HEK293 (cell line): ENCODE measurements at regions not wholly inside any gene's neighbourhood (a gene's known extent, or its start where the extent isn't known, plus 50 kb on each side); places are given as distances from the start of the nearest gene placed in this dataset.

Source experiments
- CTCF ChIA-PET: fragments of 350-600 bp; formaldehyde crosslinking; extraction: SDS; loops from one replicate; lab custom pipeline; 2021; ENCODE audit warnings: antibody characterized with exemption; lab: Yijun Ruan, JAX
- POLR2A ChIA-PET: fragments of 300-600 bp; formaldehyde crosslinking; extraction: SDS; loops from one replicate; lab custom pipeline; 2020; ENCODE audit warnings: antibody characterized with exemption, inconsistent platforms; lab: Yijun Ruan, JAX
- H3K27ac ChIP-seq: fragments of 200-500 bp; sonication (Bioruptor generic); 2 replicates; pipeline ENCODE4 v1.5.1; 2014; ENCODE audit warnings: low read depth, low read length, control low read depth, inconsistent platforms; ENCODE audit errors: extremely low read depth
- H3K36me3 ChIP-seq, 2 experiments: fragments of 200-500 bp in 1 of 2; sonication (Bioruptor generic) in 1 of 2; 1 replicate in 1 of 2; 2 replicates in 1 of 2; pipeline ENCODE4 v1.5.1; 2014 to 2017; ENCODE audit warnings: inconsistent platforms in 2 of 2, low read length in 2 of 2; ENCODE audit not compliant: control insufficient read depth in 2 of 2, insufficient read depth in 1 of 2
- H3K4me1 ChIP-seq: fragments of 200-500 bp; sonication (Bioruptor generic); 2 replicates; pipeline ENCODE4 v1.5.1; 2014; ENCODE audit warnings: mild to moderate bottlenecking, low read length, inconsistent platforms; ENCODE audit not compliant: control insufficient read depth, insufficient read depth
- H3K4me3 ChIP-seq: 2 replicates; pipeline ENCODE4 v1.5.1; 2011; ENCODE audit warnings: low read depth, mild to moderate bottlenecking, control low read depth, low read length, moderate library complexity
- H3K9me3 ChIP-seq: fragments of 200-500 bp; sonication (Bioruptor generic); 2 replicates; pipeline ENCODE4 v1.5.1; 2014; ENCODE audit warnings: low read depth, low read length, inconsistent platforms; ENCODE audit not compliant: control insufficient read depth, insufficient read depth
- GLIS2 ChIP-seq: fragments of 450-650 bp; formaldehyde crosslinking; IDR thresholded peaks from 2 replicates; pipeline ENCODE4 v1.5.1; 2016; ENCODE audit warnings: missing biosample characterization, missing genetic modification characterization
- KLF7 ChIP-seq: fragments of 450-650 bp; formaldehyde crosslinking; IDR thresholded peaks from 2 replicates; pipeline ENCODE4 v1.5.1; 2016; ENCODE audit warnings: missing biosample characterization, missing genetic modification characterization, borderline replicate concordance
- KLF8 ChIP-seq: fragments of 450-650 bp; formaldehyde crosslinking; IDR thresholded peaks from 2 replicates; pipeline ENCODE4 v1.5.1; 2016; ENCODE audit warnings: missing biosample characterization, missing genetic modification characterization
- MYNN ChIP-seq: fragments of 450-650 bp; formaldehyde crosslinking; IDR thresholded peaks from 2 replicates; pipeline ENCODE4 v1.5.1; 2016; ENCODE audit warnings: missing biosample characterization, missing genetic modification characterization, borderline replicate concordance
- OVOL3 ChIP-seq: fragments of 450-650 bp; formaldehyde crosslinking; IDR thresholded peaks from 2 replicates; pipeline ENCODE4 v1.5.1; 2016; ENCODE audit warnings: missing biosample characterization, missing genetic modification characterization
- SALL2 ChIP-seq: fragments of 450-650 bp; formaldehyde crosslinking; IDR thresholded peaks from 2 replicates; pipeline ENCODE4 v1.5.0; 2017; ENCODE audit warnings: missing biosample characterization, mild to moderate bottlenecking, missing genetic modification characterization, borderline replicate concordance
- SETDB1 ChIP-seq: IDR thresholded peaks from one replicate; pipeline ENCODE4 v1.6.1; 2017; ENCODE audit warnings: mild to moderate bottlenecking, low read length, moderate library complexity, mixed read lengths; ENCODE audit not compliant: insufficient read length
- ZNF10 ChIP-seq: fragments of 450-650 bp; formaldehyde crosslinking; IDR thresholded peaks from 2 replicates; pipeline ENCODE4 v1.5.1; 2017; ENCODE audit warnings: missing biosample characterization, missing genetic modification characterization
- ZNF175 ChIP-seq: fragments of 450-650 bp; formaldehyde crosslinking; IDR thresholded peaks from 2 replicates; pipeline ENCODE4 v1.5.1; 2016; ENCODE audit warnings: missing biosample characterization, missing genetic modification characterization
- ZNF311 ChIP-seq: fragments of 450-650 bp; formaldehyde crosslinking; IDR thresholded peaks from 2 replicates; pipeline ENCODE4 v1.5.1; 2017; ENCODE audit warnings: missing biosample characterization, missing genetic modification characterization, borderline replicate concordance
- ZNF433 ChIP-seq: fragments of 450-650 bp; formaldehyde crosslinking; IDR thresholded peaks from 2 replicates; pipeline ENCODE4 v1.5.1; 2016; ENCODE audit warnings: missing biosample characterization, missing genetic modification characterization, low read depth
- ZNF529 ChIP-seq: fragments of 450-650 bp; formaldehyde crosslinking; IDR thresholded peaks from 2 replicates; pipeline ENCODE4 v1.5.1; 2017; ENCODE audit warnings: missing genetic modification characterization, missing biosample characterization; ENCODE audit not compliant: insufficient replicate concordance
- ZNF549 ChIP-seq: fragments of 450-650 bp; IDR thresholded peaks from 2 replicates; pipeline ENCODE4 v1.5.1; 2018; ENCODE audit warnings: missing biosample characterization, missing genetic modification characterization, mild to moderate bottlenecking, inconsistent platforms, moderate library complexity
- ZNF76 ChIP-seq: fragments of 450-650 bp; formaldehyde crosslinking; IDR thresholded peaks from 2 replicates; pipeline ENCODE4; 2016; ENCODE audit warnings: low read depth, missing biosample characterization, missing genetic modification characterization, borderline replicate concordance
- ZNF768 ChIP-seq: fragments of 450-650 bp; formaldehyde crosslinking; IDR thresholded peaks from 2 replicates; pipeline ENCODE4 v1.5.1; 2018; ENCODE audit warnings: missing biosample characterization, mild to moderate bottlenecking, missing genetic modification characterization
- ZSCAN23 ChIP-seq: fragments of 450-650 bp; formaldehyde crosslinking; IDR thresholded peaks from 2 replicates; pipeline ENCODE4 v1.5.1; 2016; ENCODE audit warnings: missing biosample characterization, missing genetic modification characterization
- ZXDB ChIP-seq: fragments of 450-650 bp; formaldehyde crosslinking; IDR thresholded peaks from 2 replicates; pipeline ENCODE4 v1.5.1; 2016; ENCODE audit warnings: missing biosample characterization, missing genetic modification characterization
- TF ChIP-seq, protein P1 (sequence below): fragments of 450-650 bp; formaldehyde crosslinking; IDR thresholded peaks from 2 replicates; pipeline ENCODE4 v1.5.1; 2016; ENCODE audit warnings: missing biosample characterization, missing genetic modification characterization
- TF ChIP-seq, protein P2 (sequence below): fragments of 450-650 bp; formaldehyde crosslinking; IDR thresholded peaks from 2 replicates; pipeline ENCODE4 v1.5.1; 2016; ENCODE audit warnings: missing biosample characterization, missing genetic modification characterization
- TF ChIP-seq, protein P3 (sequence below): fragments of 450-650 bp; formaldehyde crosslinking; IDR thresholded peaks from 2 replicates; pipeline ENCODE4 v1.5.1; 2017; ENCODE audit warnings: missing biosample characterization, mild to moderate bottlenecking, missing genetic modification characterization, moderate library complexity
- TF ChIP-seq, protein P4 (sequence below): fragments of 450-650 bp; formaldehyde crosslinking; IDR thresholded peaks from 2 replicates; pipeline ENCODE4 v1.5.1; 2016; ENCODE audit warnings: missing biosample characterization, missing genetic modification characterization
- TF ChIP-seq, protein P5 (sequence below): fragments of 450-650 bp; formaldehyde crosslinking; IDR thresholded peaks from 2 replicates; pipeline ENCODE4 v1.5.1; 2016; ENCODE audit warnings: missing biosample characterization, missing genetic modification characterization

DNA sequence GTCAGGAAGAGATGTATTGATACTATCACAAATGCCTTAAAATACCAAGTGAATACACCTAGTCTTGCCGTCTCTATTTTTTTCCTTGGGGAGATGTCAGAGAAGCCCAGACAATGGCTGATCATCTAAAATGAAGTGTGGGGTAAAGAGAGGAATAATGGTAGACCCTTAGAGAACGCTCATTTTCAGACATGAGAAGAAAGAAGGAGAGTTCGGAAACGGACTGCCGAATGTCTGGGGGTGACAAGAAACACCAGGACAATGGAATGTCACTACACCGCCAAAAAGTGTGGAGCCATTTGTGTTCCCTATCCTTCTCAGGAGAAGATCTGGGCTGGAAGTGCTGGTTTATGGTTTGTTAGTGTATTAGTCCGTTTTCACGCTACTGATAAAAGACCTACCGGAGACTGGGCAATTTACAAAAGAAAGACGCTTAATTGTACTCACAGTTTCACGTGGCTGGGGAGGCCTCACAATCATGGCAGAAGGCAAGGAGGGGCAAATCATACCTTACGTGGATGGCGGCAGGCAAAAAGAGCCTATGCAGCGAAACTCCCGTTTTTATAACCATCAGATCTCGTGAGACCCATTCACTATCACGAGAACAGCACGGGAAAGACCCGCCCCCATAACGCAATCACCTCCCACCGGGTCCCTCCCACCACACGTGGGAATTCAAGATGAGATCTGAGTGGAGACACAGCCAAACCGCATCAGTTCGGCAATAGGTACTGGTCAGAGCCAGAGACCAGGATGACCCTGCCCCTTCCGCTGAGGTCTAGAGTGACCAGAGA lies 743.7 kb downstream of the GALR1 start:
- Histone ChIP-seq H3K36me3 (no peaks in the 10 kb centered on the region), H3K9me3 (no peaks in the 10 kb centered on the region), H3K4me1 (no peaks in the 10 kb centered on the region), H3K27ac (no peak overlapping the region), H3K4me3 (no peak overlapping the region)
- CTCF ChIA-PET = no interaction called here
- POLR2A ChIA-PET = no interaction called here
- TF ChIP-seq ZXDB (tag by site-specific recombination) = no peak

DNA sequence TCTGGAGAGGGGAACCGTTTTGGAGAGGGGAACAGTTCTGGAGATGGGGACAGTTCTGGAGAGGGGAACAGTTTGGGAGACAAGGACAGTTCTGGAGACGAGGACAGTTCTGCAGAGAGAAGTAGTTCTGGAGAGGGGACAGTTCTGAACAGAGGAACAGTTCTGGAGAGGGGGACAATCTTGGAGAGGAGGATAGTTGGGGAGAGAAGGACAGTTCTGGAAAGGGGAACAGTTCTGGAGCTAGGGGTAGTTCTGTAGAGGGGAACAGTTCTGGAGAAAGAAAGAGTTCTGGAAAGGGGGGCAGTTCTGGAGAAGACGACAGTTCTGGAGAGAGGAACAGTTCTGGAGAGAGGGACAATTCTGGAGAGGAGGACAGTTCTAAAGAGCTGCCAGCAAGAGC lies 745.9 kb downstream of the GALR1 start:
- ChIA-PET CTCF (no interaction called here), POLR2A (no interaction called here)

DNA sequence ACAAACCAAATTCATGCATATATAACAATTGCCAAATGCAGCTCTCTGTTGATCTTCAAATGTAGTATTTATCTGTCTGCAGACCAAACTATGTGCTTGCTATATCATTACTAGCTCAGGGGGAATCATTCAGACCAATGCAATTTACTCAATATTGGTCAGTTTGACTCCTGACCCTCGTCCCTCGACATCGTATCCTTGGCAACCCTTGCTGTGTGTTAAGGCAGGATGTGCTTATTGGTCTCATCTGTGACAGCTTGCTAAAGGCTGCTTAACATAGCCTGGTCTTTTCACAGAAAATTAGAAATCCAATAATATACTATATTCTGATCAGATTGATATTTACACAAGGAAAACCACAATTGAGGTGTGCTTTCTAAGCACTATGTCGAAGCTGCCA lies 747.1 kb downstream of the GALR1 start:
- TF ChIP-seq ZNF529 (tag by site-specific recombination) = no peak
- TF ChIP-seq SALL2 (tag by site-specific recombination) = no peak
- TF ChIP-seq ZNF768 (tag by site-specific recombination) = no peak
- no peak for TF ChIP-seq KLF8 (tag by site-specific recombination)
- no peak for TF ChIP-seq ZNF549
- no peak for TF ChIP-seq ZNF433 (tag by site-specific recombination)
- TF ChIP-seq, protein P1, sequence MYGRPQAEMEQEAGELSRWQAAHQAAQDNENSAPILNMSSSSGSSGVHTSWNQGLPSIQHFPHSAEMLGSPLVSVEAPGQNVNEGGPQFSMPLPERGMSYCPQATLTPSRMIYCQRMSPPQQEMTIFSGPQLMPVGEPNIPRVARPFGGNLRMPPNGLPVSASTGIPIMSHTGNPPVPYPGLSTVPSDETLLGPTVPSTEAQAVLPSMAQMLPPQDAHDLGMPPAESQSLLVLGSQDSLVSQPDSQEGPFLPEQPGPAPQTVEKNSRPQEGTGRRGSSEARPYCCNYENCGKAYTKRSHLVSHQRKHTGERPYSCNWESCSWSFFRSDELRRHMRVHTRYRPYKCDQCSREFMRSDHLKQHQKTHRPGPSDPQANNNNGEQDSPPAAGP (tag by site-specific recombination) = no peak
- no peak for TF ChIP-seq ZNF76
- no peak for TF ChIP-seq GLIS2 (tag by site-specific recombination)
- TF ChIP-seq, protein P2, sequence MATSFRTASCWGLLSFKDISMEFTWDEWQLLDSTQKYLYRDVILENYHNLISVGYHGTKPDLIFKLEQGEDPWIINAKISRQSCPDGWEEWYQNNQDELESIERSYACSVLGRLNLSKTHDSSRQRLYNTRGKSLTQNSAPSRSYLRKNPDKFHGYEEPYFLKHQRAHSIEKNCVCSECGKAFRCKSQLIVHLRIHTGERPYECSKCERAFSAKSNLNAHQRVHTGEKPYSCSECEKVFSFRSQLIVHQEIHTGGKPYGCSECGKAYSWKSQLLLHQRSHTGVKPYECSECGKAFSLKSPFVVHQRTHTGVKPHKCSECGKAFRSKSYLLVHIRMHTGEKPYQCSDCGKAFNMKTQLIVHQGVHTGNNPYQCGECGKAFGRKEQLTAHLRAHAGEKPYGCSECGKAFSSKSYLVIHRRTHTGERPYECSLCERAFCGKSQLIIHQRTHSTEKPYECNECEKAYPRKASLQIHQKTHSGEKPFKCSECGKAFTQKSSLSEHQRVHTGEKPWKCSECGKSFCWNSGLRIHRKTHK = no peak
- TF ChIP-seq MYNN (tag by site-specific recombination) = no peak
- no peak for TF ChIP-seq ZNF311 (tag by site-specific recombination)
- TF ChIP-seq ZNF10 (tag by site-specific recombination) = no peak
- TF ChIP-seq OVOL3 (tag by site-specific recombination) = no peak
- TF ChIP-seq SETDB1 = no peak
- TF ChIP-seq ZSCAN23 (tag by site-specific recombination) = no peak
- TF ChIP-seq, protein P3, sequence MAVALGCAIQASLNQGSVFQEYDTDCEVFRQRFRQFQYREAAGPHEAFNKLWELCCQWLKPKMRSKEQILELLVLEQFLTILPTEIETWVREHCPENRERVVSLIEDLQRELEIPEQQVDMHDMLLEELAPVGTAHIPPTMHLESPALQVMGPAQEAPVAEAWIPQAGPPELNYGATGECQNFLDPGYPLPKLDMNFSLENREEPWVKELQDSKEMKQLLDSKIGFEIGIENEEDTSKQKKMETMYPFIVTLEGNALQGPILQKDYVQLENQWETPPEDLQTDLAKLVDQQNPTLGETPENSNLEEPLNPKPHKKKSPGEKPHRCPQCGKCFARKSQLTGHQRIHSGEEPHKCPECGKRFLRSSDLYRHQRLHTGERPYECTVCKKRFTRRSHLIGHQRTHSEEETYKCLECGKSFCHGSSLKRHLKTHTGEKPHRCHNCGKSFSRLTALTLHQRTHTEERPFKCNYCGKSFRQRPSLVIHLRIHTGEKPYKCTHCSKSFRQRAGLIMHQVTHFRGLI (tag by site-specific recombination) = no peak
- TF ChIP-seq, all 188 proteins: peak for 0
- ChIA-PET CTCF (no interaction called here), POLR2A (no interaction called here)
- Histone ChIP-seq H3K4me1 (no peaks in the 10 kb centered on the region), H3K4me3 (no peak overlapping the region), H3K27ac (no peak overlapping the region), H3K36me3 (no peaks in the 10 kb centered on the region), H3K9me3 (no peaks in the 10 kb centered on the region)

More for the DNA sequence above, 745.9 kb downstream of the GALR1 start:
- Histone ChIP-seq H3K4me1 (no peaks in the 10 kb centered on the region), H3K36me3 (no peaks in the 10 kb centered on the region), H3K4me3 (no peak overlapping the region), H3K9me3 (no peaks in the 10 kb centered on the region), H3K27ac (no peak overlapping the region)
- TF ChIP-seq ZNF175 (tag by site-specific recombination) (no peak), KLF7 (tag by site-specific recombination) (no peak)
- TF ChIP-seq, protein P4, sequence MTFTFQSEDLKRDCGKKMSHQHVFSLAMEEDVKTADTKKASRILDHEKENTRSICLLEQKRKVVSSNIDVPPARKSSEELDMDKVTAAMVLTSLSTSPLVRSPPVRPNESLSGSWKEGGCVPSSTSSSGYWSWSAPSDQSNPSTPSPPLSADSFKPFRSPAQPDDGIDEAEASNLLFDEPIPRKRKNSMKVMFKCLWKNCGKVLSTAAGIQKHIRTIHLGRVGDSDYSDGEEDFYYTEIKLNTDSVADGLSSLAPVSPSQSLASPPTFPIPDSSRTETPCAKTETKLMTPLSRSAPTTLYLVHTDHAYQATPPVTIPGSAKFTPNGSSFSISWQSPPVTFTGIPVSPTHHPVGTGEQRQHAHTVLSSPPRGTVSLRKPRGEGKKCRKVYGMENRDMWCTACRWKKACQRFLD (tag by site-specific recombination) = no peak
- TF ChIP-seq, protein P5, sequence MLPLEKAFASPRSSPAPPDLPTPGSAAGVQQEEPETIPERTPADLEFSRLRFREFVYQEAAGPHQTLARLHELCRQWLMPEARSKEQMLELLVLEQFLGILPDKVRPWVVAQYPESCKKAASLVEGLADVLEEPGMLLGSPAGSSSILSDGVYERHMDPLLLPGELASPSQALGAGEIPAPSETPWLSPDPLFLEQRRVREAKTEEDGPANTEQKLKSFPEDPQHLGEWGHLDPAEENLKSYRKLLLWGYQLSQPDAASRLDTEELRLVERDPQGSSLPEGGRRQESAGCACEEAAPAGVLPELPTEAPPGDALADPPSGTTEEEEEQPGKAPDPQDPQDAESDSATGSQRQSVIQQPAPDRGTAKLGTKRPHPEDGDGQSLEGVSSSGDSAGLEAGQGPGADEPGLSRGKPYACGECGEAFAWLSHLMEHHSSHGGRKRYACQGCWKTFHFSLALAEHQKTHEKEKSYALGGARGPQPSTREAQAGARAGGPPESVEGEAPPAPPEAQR = no peak
